ENCODE measurements at regions not wholly inside any gene's neighbourhood (a gene's known extent, or its start where the extent isn't known, plus 50 kb on each side); places are given as distances from the start of the nearest gene placed in this dataset.
"Not testable (repeated sequence)": the region's sequence is repeated elsewhere in the genome, so short reads cannot be mapped to it uniquely, and the experiment has no call there.

GRCh38 chr6:168823397-168824212, 382.6 kb downstream of the SMOC2 start:
- ATAC-seq (no peak), DNase-seq (no peak)
- Mint-ChIP-seq H3K4me1 (no peaks in the 10 kb centered on the region), H3K27me3 (no peaks in the 10 kb centered on the region), H3K4me3 (no peak overlapping the region), H3K36me3 (ENCODE audit: low read depth) (no peaks in the 10 kb centered on the region), H3K9me3 (peaks cover 3% of the 10 kb centered on the region), H3K27ac (no peak overlapping the region)

GRCh38 chr6:168822376-168822775, 381.4 kb downstream of the SMOC2 start:
- no peak for ATAC-seq
- no peaks in the 10 kb centered on the region for H3K27me3 Mint-ChIP-seq
- DNase-seq, result no peak
- H3K36me3 Mint-ChIP-seq (ENCODE audit: low read depth), result peaks cover under 1% of the 10 kb centered on the region
- no peak overlapping the region for H3K4me3 Mint-ChIP-seq
- H3K4me1 Mint-ChIP-seq, result no peaks in the 10 kb centered on the region
- no peak overlapping the region for H3K27ac Mint-ChIP-seq
- peaks cover 3% of the 10 kb centered on the region for H3K9me3 Mint-ChIP-seq

- ATAC-seq, result no peak
- Mint-ChIP-seq H3K4me3 (no peak overlapping the region), H3K4me1 (no peaks in the 10 kb centered on the region), H3K9me3 (peaks cover 3% of the 10 kb centered on the region), H3K27me3 (peaks cover 4% of the 10 kb centered on the region), H3K36me3 (ENCODE audit: low read depth) (peaks cover 2% of the 10 kb centered on the region), H3K27ac (no peak overlapping the region)
- no peak for DNase-seq
These were observed 378.6 kb downstream of the SMOC2 start for GRCh38 chr6:168819546-168819945.

- no peaks in the 10 kb centered on the region for H3K9me3 Mint-ChIP-seq
- no peak overlapping the region for H3K27ac Mint-ChIP-seq
- ATAC-seq (no peak), DNase-seq (no peak)
- no peak overlapping the region for H3K4me3 Mint-ChIP-seq
- peaks cover 2% of the 10 kb centered on the region for H3K36me3 Mint-ChIP-seq (ENCODE audit: low read depth)
- H3K27me3 Mint-ChIP-seq, result peaks cover 6% of the 10 kb centered on the region
- H3K4me1 Mint-ChIP-seq, result no peaks in the 10 kb centered on the region
These were observed 376.7 kb downstream of the SMOC2 start for GRCh38 chr6:168817558-168818159.

GRCh38 chr6:168815229-168815628, 374.2 kb downstream of the SMOC2 start:
- Mint-ChIP-seq H3K4me3 (no peak overlapping the region), H3K36me3 (ENCODE audit: low read depth) (peaks cover 2% of the 10 kb centered on the region), H3K27me3 (peaks cover 6% of the 10 kb centered on the region), H3K27ac (no peak overlapping the region), H3K4me1 (no peaks in the 10 kb centered on the region), H3K9me3 (no peaks in the 10 kb centered on the region)
- no peak for DNase-seq
- ATAC-seq, result no peak

GRCh38 chr6:168808232-168808631, 367.2 kb downstream of the SMOC2 start:
- DNase-seq (no peak), ATAC-seq (no peak)
- Mint-ChIP-seq H3K27ac (no peak overlapping the region), H3K4me3 (no peak overlapping the region), H3K27me3 (peaks cover 5% of the 10 kb centered on the region), H3K4me1 (no peaks in the 10 kb centered on the region), H3K9me3 (peaks cover 4% of the 10 kb centered on the region), H3K36me3 (ENCODE audit: low read depth) (no peaks in the 10 kb centered on the region)

- Mint-ChIP-seq H3K27me3 (peaks cover 7% of the 10 kb centered on the region), H3K4me1 (no peaks in the 10 kb centered on the region), H3K9me3 (peaks cover 4% of the 10 kb centered on the region), H3K4me3 (no peak overlapping the region), H3K27ac (no peak overlapping the region), H3K36me3 (ENCODE audit: low read depth) (no peaks in the 10 kb centered on the region)
- no peak for DNase-seq
- ATAC-seq, result no peak
These were observed 363.3 kb downstream of the SMOC2 start for GRCh38 chr6:168804331-168804730.

- Mint-ChIP-seq H3K4me1 (no peaks in the 10 kb centered on the region), H3K4me3 (no peak overlapping the region), H3K36me3 (ENCODE audit: low read depth) (no peaks in the 10 kb centered on the region), H3K27me3 (peaks cover 6% of the 10 kb centered on the region), H3K27ac (no peak overlapping the region), H3K9me3 (peaks cover 4% of the 10 kb centered on the region)
- DNase-seq, result no peak
- ATAC-seq, result no peak
These were observed 362.9 kb downstream of the SMOC2 start for GRCh38 chr6:168803874-168804273.

- no peak for ATAC-seq
- Mint-ChIP-seq H3K4me3 (no peak overlapping the region), H3K27me3 (peaks cover 4% of the 10 kb centered on the region), H3K9me3 (no peaks in the 10 kb centered on the region), H3K36me3 (ENCODE audit: low read depth) (no peaks in the 10 kb centered on the region), H3K27ac (no peak overlapping the region), H3K4me1 (no peaks in the 10 kb centered on the region)
- DNase-seq, result no peak
These were observed 358.1 kb downstream of the SMOC2 start for GRCh38 chr6:168799067-168799466.

- DNase-seq, result no peak
- no peaks in the 10 kb centered on the region for H3K36me3 Mint-ChIP-seq (ENCODE audit: low read depth)
- no peaks in the 10 kb centered on the region for H3K9me3 Mint-ChIP-seq
- H3K4me1 Mint-ChIP-seq, result no peaks in the 10 kb centered on the region
- peaks cover 2% of the 10 kb centered on the region for H3K27me3 Mint-ChIP-seq
- H3K27ac Mint-ChIP-seq, result no peak overlapping the region
- ATAC-seq, result no peak
- no peak overlapping the region for H3K4me3 Mint-ChIP-seq
These were observed 355.1 kb downstream of the SMOC2 start for GRCh38 chr6:168796106-168796505.

- not testable (repeated sequence) for H3K9me3 Mint-ChIP-seq; H3K4me3 Mint-ChIP-seq; DNase-seq; H3K36me3 Mint-ChIP-seq (ENCODE audit: low read depth); H3K4me1 Mint-ChIP-seq; H3K27ac Mint-ChIP-seq; ATAC-seq; H3K27me3 Mint-ChIP-seq
These were observed 354.6 kb downstream of the SMOC2 start for GRCh38 chr6:168795611-168796010.

GRCh38 chr6:168794491-168794890, 353.5 kb downstream of the SMOC2 start:
- Mint-ChIP-seq H3K4me3 (no peak overlapping the region), H3K4me1 (no peaks in the 10 kb centered on the region), H3K9me3 (no peaks in the 10 kb centered on the region), H3K27ac (no peak overlapping the region), H3K27me3 (peaks cover 2% of the 10 kb centered on the region), H3K36me3 (ENCODE audit: low read depth) (no peaks in the 10 kb centered on the region)
- ATAC-seq, result no peak
- no peak for DNase-seq

- H3K9me3 Mint-ChIP-seq, result no peaks in the 10 kb centered on the region
- no peak overlapping the region for H3K27ac Mint-ChIP-seq
- DNase-seq (no peak), ATAC-seq (no peak)
- no peak overlapping the region for H3K4me3 Mint-ChIP-seq
- H3K27me3 Mint-ChIP-seq, result peaks cover 2% of the 10 kb centered on the region
- no peaks in the 10 kb centered on the region for H3K4me1 Mint-ChIP-seq
- no peaks in the 10 kb centered on the region for H3K36me3 Mint-ChIP-seq (ENCODE audit: low read depth)
These were observed 352.7 kb downstream of the SMOC2 start for GRCh38 chr6:168793649-168794048.

GRCh38 chr6:168791917-168792316, 350.9 kb downstream of the SMOC2 start:
- H3K9me3 Mint-ChIP-seq, result no peaks in the 10 kb centered on the region

GRCh38 chr6:168789699-168790098, 348.7 kb downstream of the SMOC2 start:
- no peak for ATAC-seq
- Mint-ChIP-seq H3K4me3 (no peak overlapping the region), H3K36me3 (ENCODE audit: low read depth) (no peaks in the 10 kb centered on the region), H3K4me1 (no peaks in the 10 kb centered on the region), H3K9me3 (no peaks in the 10 kb centered on the region), H3K27ac (no peak overlapping the region), H3K27me3 (no peaks in the 10 kb centered on the region)
- no peak for DNase-seq

More at GRCh38 chr6:168791917-168792316, 350.9 kb downstream of the SMOC2 start:
- Mint-ChIP-seq H3K27me3 (peaks cover 2% of the 10 kb centered on the region), H3K36me3 (ENCODE audit: low read depth) (no peaks in the 10 kb centered on the region), H3K4me3 (no peak overlapping the region), H3K27ac (no peak overlapping the region), H3K4me1 (no peaks in the 10 kb centered on the region)
- DNase-seq, result no peak
- ATAC-seq, result no peak
